ENCODE measurements at regions not wholly inside any gene's neighbourhood (a gene's known extent, or its start where the extent isn't known, plus 50 kb on each side); places are given as distances from the start of the nearest gene placed in this dataset.
"Not testable (repeated sequence)": the region's sequence is repeated elsewhere in the genome, so short reads cannot be mapped to it uniquely, and the experiment has no call there.

DNA sequence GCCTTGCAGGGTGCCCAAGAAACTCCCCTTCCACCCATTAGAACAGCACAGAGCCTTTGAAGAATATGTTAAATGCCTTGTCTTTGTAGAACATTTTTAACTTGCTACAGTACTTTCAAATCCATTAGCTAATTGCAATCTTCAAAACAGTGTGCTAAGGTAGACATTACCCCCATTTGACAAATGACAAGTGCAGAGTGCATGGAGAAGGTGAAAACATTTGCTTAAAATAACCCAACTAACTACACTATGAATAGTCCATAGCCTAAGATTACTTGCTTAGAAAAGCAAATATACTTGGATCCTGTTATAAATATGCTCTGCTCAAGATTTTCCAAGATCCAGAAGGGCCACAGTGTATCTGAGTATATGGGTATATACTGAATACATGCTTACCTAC, 87.0 kb upstream of the G2E3 start:
- peak in 2 of 8 experiments; percentile 31 to 57 for ATAC-seq (replicated peaks in 6 of 8)
- in situ Hi-C loops (cut with MboI; ENCODE audit: low pct_unique_long_range_greater_than_20kb in 2 of 9, low sequenced_read_pairs in 9 of 9, unreplicated experiment in 9 of 9): no loop called here
- Histone ChIP-seq H3K4me3 (no peak overlapping the region), H3K27ac (no peak overlapping the region), H3K4me1 (replicated peaks in 1 of 2) (no peaks in the 10 kb centered on the region)

DNA sequence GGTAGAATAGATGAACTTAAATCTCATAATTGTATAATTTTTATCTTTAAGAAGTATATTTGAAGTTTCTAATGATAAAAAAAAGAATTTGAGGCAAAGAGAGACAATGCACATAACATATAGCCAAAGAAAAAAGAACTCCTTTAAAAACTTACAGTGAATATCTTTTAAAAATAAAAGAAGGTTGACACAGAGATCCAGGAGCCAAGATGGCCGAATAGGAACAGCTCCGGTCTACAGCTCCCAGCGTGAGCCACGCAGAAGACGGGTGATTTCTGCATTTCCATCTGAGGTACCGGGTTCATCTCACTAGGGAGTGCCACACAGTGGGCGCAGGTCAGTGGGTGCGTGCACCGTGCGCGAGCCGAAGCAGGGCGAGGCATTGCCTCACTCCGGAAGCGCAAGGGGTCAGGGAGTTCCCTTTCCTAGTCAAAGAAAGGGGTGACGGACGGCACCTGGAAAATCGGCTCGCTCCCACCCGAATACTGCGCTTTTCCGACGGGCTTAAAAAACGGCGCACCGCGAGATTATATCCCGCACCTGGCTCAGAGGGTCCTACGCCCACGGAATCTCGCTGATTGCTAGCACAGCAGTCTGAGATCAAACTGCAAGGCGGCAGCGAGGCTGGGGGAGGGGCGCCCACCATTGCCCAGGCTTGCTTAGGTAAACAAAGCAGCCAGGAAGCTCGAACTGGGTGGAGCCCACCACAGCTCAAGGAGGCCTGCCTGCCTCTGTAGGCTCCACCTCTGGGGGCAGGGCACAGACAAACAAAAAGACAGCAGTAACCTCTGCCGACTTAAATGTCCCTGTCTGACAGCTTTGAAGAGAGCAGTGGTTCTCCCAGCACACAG, 84.9 kb upstream of the G2E3 start:
- WGBS, 10 experiments: 17 to 100% (median 85%) methylated on average over 1 to 10 of the region's 36 CpGs; no CpG with 5 or more reads in 2 of the 10 experiments
- in situ Hi-C loops (cut with MboI; ENCODE audit: low pct_unique_long_range_greater_than_20kb in 2 of 9, low sequenced_read_pairs in 9 of 9, unreplicated experiment in 9 of 9); H3K4me1 ChIP-seq (replicated peaks in 1 of 2); H3K4me3 ChIP-seq; ATAC-seq (replicated peaks in 6 of 8); H3K27ac ChIP-seq: not testable (repeated sequence)

DNA sequence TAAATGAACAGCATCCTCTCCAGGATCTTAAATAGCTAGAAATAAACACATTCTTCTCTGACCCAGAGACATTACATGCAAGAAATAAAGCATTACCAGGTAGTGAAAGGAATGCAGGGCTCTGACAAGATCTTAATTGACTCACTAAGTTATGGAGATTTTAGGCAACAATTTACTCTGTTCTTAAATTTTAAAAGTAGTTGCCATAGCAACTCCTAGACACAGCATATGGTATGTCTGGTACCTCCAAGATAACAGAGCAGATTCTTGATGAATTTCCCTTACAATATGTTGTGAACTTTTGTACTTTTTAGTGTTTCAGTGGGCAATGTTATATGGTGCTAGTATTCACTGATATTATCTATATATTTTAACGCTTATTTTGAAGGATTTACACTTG, 76.7 kb upstream of the G2E3 start:
- 0 to 100% (median 40%) methylated on average over 1 of the region's 1 CpG; no CpG with 5 or more reads in 1 of the 10 experiments for WGBS, 10 experiments
- H3K4me1 ChIP-seq (replicated peaks in 1 of 2): no peaks in the 10 kb centered on the region
- H3K4me3 ChIP-seq: no peak overlapping the region
- ATAC-seq (replicated peaks in 6 of 8): no peak
- in situ Hi-C loops (cut with MboI; ENCODE audit: low pct_unique_long_range_greater_than_20kb in 2 of 9, low sequenced_read_pairs in 9 of 9, unreplicated experiment in 9 of 9): no loop called here
- no peak overlapping the region for H3K27ac ChIP-seq

DNA sequence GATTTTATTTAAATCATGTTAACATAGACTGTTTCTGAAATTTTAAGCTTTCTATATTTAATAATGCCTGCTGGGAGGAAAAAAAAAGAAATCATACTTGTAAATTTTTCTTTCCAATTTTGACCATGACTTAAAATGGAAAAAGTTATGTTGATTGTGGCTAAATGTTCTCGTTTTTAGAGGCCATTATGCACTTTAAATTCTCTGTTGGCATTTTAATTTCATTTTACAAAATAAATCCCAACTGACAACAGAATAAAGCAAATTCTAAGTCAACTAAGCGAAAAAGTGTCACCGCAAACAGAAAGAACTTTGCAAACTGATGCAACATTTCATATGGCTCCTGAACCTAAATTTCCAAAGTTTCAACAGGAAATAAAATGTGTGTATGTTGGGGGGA, 74.8 kb upstream of the G2E3 start:
- no peak for ATAC-seq (replicated peaks in 6 of 8)
- 0 to 100% (median 88%) methylated on average over 1 to 3 of the region's 3 CpGs for WGBS, 10 experiments
- in situ Hi-C loops (cut with MboI; ENCODE audit: low pct_unique_long_range_greater_than_20kb in 2 of 9, low sequenced_read_pairs in 9 of 9, unreplicated experiment in 9 of 9): no loop called here
- Histone ChIP-seq H3K4me1 (replicated peaks in 1 of 2) (no peaks in the 10 kb centered on the region), H3K27ac (no peak overlapping the region), H3K4me3 (no peak overlapping the region)

DNA sequence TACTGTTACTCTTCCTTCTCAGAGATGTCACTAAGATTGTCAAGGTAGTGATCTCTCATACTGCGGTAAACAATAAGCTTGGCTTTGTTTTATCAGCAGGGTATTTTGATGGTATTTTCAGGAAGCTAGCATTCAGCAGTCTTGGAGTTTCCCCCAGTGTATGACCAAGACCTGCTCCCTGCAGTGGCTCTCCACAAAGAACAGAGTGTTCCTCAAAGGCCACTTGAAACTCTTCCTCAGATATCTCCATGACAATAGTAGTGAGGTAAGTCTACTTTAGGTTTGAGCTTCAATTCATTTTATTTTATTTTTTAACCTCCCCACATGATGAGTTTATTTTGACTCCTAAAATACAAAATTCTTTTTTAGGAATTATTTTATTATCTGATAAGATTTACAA, 74.0 kb upstream of the G2E3 start:
- in situ Hi-C loops (cut with MboI; ENCODE audit: low pct_unique_long_range_greater_than_20kb in 2 of 9, low sequenced_read_pairs in 9 of 9, unreplicated experiment in 9 of 9): no loop called here
- WGBS, 10 experiments: 0 to 100% (median 73%) methylated on average over 1 of the region's 1 CpG; no CpG with 5 or more reads in 4 of the 10 experiments
- Histone ChIP-seq H3K27ac (no peak overlapping the region), H3K4me1 (replicated peaks in 1 of 2) (no peaks in the 10 kb centered on the region), H3K4me3 (no peak overlapping the region)
- no peak for ATAC-seq (replicated peaks in 6 of 8)

DNA sequence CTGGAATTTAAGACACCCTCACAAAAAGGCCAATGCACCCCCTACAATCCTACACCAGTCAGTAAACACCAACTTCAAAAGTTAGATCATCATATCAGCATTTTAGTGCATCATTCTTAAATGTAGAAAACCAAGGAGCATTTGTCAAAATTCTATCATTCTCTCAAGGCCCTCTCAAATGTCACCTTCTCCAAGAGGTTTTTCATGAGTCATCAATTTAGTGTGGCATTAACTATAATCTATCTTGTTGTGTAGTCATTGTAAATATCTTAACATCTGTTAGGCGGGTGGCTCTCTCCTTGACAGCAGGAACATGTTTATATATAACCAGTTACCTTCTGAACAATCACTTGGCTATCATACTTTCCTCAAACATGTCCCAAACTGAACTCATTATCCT, 62.1 kb upstream of the G2E3 start:
- Histone ChIP-seq H3K4me3 (no peak overlapping the region), H3K4me1 (replicated peaks in 1 of 2) (peaks cover 5 to 6% of the 10 kb centered on the region in 2 donors), H3K27ac (no peak overlapping the region)
- WGBS, 10 experiments: 33 to 100% (median 86%) methylated on average over 1 of the region's 1 CpG; no CpG with 5 or more reads in 2 of the 10 experiments
- no peak for ATAC-seq (replicated peaks in 6 of 8)
- in situ Hi-C loops (cut with MboI; ENCODE audit: low pct_unique_long_range_greater_than_20kb in 2 of 9, low sequenced_read_pairs in 9 of 9, unreplicated experiment in 9 of 9): no loop called here

DNA sequence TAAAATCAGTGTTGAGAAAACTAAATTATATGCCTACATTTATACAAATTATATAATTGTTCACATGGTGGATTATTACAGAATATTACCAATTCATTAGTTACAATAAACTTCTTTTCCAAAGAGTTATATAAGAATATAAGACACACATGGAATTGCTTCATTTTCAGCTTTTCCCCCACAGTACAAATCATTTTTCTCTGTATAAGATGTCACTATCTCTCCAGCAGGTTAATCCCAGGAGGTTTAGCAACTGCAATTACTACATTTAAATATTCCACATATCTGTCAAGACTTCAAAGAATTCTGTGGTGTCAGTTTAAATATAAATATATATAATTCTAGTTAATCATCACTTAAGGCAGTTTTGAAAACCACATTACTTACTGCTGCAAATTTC, 59.6 kb upstream of the G2E3 start:
- no peak overlapping the region for H3K27ac ChIP-seq
- ATAC-seq (replicated peaks in 6 of 8): no peak
- peaks cover 5 to 6% of the 10 kb centered on the region in 2 donors for H3K4me1 ChIP-seq (replicated peaks in 1 of 2)
- in situ Hi-C loops (cut with MboI; ENCODE audit: low pct_unique_long_range_greater_than_20kb in 2 of 9, low sequenced_read_pairs in 9 of 9, unreplicated experiment in 9 of 9): no loop called here
- no peak overlapping the region for H3K4me3 ChIP-seq

DNA sequence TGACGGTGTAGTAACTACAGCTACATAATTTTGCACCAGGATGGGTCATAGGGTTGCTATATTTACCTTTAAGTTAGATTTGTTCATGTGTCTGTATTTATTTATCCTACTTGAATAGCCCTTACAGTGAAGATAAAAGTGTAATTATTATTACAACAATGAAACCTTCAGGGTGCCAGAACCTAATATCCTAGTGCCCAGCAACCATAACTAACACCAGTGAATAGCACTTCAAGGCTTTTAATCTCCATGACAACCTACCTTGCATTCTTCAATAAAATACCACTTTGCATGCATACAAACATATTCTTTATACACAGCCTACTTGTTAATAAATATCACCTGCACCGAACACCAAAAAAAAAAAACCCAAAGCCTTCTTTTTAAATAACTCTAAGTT, 58.7 kb upstream of the G2E3 start:
- H3K27ac ChIP-seq: no peak overlapping the region
- in situ Hi-C loops (cut with MboI; ENCODE audit: low pct_unique_long_range_greater_than_20kb in 2 of 9, low sequenced_read_pairs in 9 of 9, unreplicated experiment in 9 of 9): no loop called here
- H3K4me3 ChIP-seq: no peak overlapping the region
- 21 to 94% (median 41%) methylated on average over 1 to 2 of the region's 2 CpGs; no CpG with 5 or more reads in 1 of the 10 experiments for WGBS, 10 experiments
- ATAC-seq (replicated peaks in 6 of 8): peak in 3 of 8 experiments; percentile 22 to 90 (median 37)
- peaks cover 5 to 6% of the 10 kb centered on the region in 2 donors for H3K4me1 ChIP-seq (replicated peaks in 1 of 2)

DNA sequence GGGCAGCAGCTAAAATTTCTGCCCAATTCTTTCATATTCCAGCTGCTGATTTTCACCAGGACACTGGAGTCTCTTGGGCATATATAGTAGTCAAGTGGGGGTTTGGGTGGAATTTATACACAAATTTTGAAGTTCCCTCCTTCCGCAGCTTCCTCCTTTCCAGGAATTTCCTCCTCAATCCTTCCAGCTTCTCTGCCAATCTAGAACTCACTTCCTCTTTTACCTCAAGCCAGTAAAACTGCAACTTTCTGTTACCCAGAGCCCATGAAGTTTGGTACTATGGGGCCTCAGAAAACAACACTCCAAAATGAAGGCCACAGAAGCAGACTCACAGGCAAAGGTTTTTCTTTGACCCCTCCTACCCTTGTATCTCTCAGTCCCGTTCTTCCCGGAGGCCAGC, 51.7 kb upstream of the G2E3 start:
- in situ Hi-C loops (cut with MboI; ENCODE audit: low pct_unique_long_range_greater_than_20kb in 2 of 9, low sequenced_read_pairs in 9 of 9, unreplicated experiment in 9 of 9): no loop called here
- whole genome bisulfite sequencing, 10 experiments: 60 to 100% (median 73%) methylated on average over 1 to 3 of the region's 3 CpGs; no CpG with 5 or more reads in 3 of the 10 experiments
- no peak overlapping the region for H3K27ac ChIP-seq
- no peaks in the 10 kb centered on the region for H3K4me1 ChIP-seq (replicated peaks in 1 of 2)
- H3K4me3 ChIP-seq: no peak overlapping the region
- no peak for ATAC-seq (replicated peaks in 6 of 8)

Measured in motor neuron (in vitro differentiated cells).